ENCODE measurements at regions not wholly inside any gene's neighbourhood (a gene's known extent, or its start where the extent isn't known, plus 50 kb on each side); places are given as distances from the start of the nearest gene placed in this dataset.

- no peak overlapping the region for H3K14ac ChIP-seq (ENCODE audit: insufficient read length)
- no peak overlapping the region for H4K5ac ChIP-seq (ENCODE audit: insufficient read length, low read depth, low read length)
- H3K9ac ChIP-seq (replicated peaks in 1 of 4; ENCODE audit: extremely low read depth in 1 of 4, low read depth in 3 of 4, low read length in 3 of 4) = no peak overlapping the region
- H4K91ac ChIP-seq (replicated peaks; ENCODE audit: insufficient read length, low read length) = no peak overlapping the region
- no peak overlapping the region for H2AK5ac ChIP-seq (ENCODE audit: low read depth, low read length)
- no peaks in the 10 kb centered on the region for H4K20me1 ChIP-seq (replicated peaks in 1 of 2; ENCODE audit: control insufficient read depth in 1 of 2, insufficient read depth in 2 of 2, low read length in 2 of 2)
- H3K4me2 ChIP-seq (ENCODE audit: insufficient read depth in 1 of 2, low read depth in 2 of 2, low read length in 2 of 2) = no peak overlapping the region
- 93% methylated on average over 3 of the region's 3 CpGs; no CpG with 5 or more reads in 1 of the 2 experiments for WGBS, 2 experiments (ENCODE audit: extremely low coverage in 1 of 2, insufficient coverage in 1 of 2, insufficient read length in 1 of 2, insufficient replicate concordance in 2 of 2, low coverage in 1 of 2, low lambda C conversion rate in 2 of 2, missing lambda C conversion rate in 1 of 2)
- no peaks in the 10 kb centered on the region for H3K79me1 ChIP-seq (ENCODE audit: low read depth, low read length)
- H3K27ac ChIP-seq (ENCODE audit: low read depth, low read length) = no peak overlapping the region
- POLR2A ChIA-PET (ENCODE audit: partially characterized antibody) = interaction anchor here (0.6 kb wide), 1 partner anchor 1429 kb away, joined by 4 read pairs; no protein-coding TSS in a partner anchor
- H2BK120ac ChIP-seq (replicated peaks; ENCODE audit: low read depth, low read length) = no peak overlapping the region
- H2BK20ac ChIP-seq (ENCODE audit: low read length) = no peak overlapping the region
- H3K27me3 ChIP-seq (replicated peaks in 1 of 4; ENCODE audit: control insufficient read depth in 3 of 4, extremely low read depth in 1 of 4, insufficient read depth in 3 of 4, low read length in 3 of 4) = peaks cover 0 to 1% (median 0%) of the 10 kb centered on the region in 4 experiments; a peak in 2 of 7 replicates
- H3K4me3 ChIP-seq (ENCODE audit: extremely low read depth in 1 of 4, insufficient read depth in 2 of 4, low read depth in 3 of 4, low read length in 4 of 4) = no peak overlapping the region
- no peaks in the 10 kb centered on the region for H3K4me1 ChIP-seq (replicated peaks in 1 of 4; ENCODE audit: control insufficient read depth in 3 of 4, insufficient read depth in 4 of 4, low read length in 3 of 4)
- no peaks in the 10 kb centered on the region for H3K23me2 ChIP-seq (ENCODE audit: low read depth, low read length)
- H2BK12ac ChIP-seq (ENCODE audit: low read depth, low read length) = no peak overlapping the region
- H3K56ac ChIP-seq (replicated peaks; ENCODE audit: insufficient read length, low read depth, low read length) = no peak overlapping the region
- H3K36me3 ChIP-seq (ENCODE audit: control insufficient read depth in 2 of 4, insufficient read depth in 4 of 4, low read length in 3 of 4) = no peaks in the 10 kb centered on the region
- DNase-seq (ENCODE audit: low read depth in 1 of 2, low spot score in 2 of 2) (no peak), FAIRE-seq (no peak)
- H2AFZ ChIP-seq (ENCODE audit: low read length) = no peak overlapping the region; the same call in 1 of the 2 replicates
- no peak overlapping the region for H3K18ac ChIP-seq (ENCODE audit: extremely low read depth, low read length)
- H3K4ac ChIP-seq (replicated peaks; ENCODE audit: insufficient read length, low read depth, low read length) = no peak overlapping the region
- CTCF ChIA-PET (ENCODE audit: partially characterized antibody) = no interaction called here
- H2BK15ac ChIP-seq (ENCODE audit: low read length) = no peak overlapping the region
- H2BK5ac ChIP-seq (ENCODE audit: low read depth, low read length) = no peak overlapping the region
- no peaks in the 10 kb centered on the region for H3K79me2 ChIP-seq (ENCODE audit: control insufficient read depth in 1 of 2, insufficient read depth in 2 of 2, low read length in 2 of 2)
- H3K9me3 ChIP-seq (ENCODE audit: insufficient read depth in 2 of 2, low read depth in 1 of 2, low read length in 1 of 2) = no peaks in the 10 kb centered on the region
- no peak overlapping the region for H3K23ac ChIP-seq (ENCODE audit: insufficient read length)
- H4K8ac ChIP-seq (ENCODE audit: extremely low read depth, insufficient read depth, low read length) = no peak overlapping the region
- TF ChIP-seq POU5F1 (IDR thresholded peaks at IDR 0.05; ENCODE audit: low read depth, low read length) (no peak), ASH2L (IDR thresholded peaks at IDR 0.05; ENCODE audit: low read length) (no peak), RNF2 (IDR thresholded peaks at IDR 0.05; ENCODE audit: borderline replicate concordance, low read depth, low read length, missing control alignments, poor library complexity, severe bottlenecking) (no peak), RXRA (IDR thresholded peaks at IDR 0.05; ENCODE audit: insufficient read depth, low read depth, low read length) (no peak), POLR2AphosphoS5 (IDR thresholded peaks at IDR 0.05; ENCODE audit: low read depth, low read length) (no peak), SP2 (IDR thresholded peaks at IDR 0.05; ENCODE audit: low read length) (no peak), GTF2F1 (IDR thresholded peaks at IDR 0.05; ENCODE audit: borderline replicate concordance, low read depth, low read length) (no peak), RBBP5 (IDR thresholded peaks at IDR 0.05; ENCODE audit: borderline replicate concordance, low read depth, low read length) (no peak), CEBPB (IDR thresholded peaks at IDR 0.05; ENCODE audit: low read depth, low read length) (no peak), RAD21 (IDR thresholded peaks at IDR 0.05 in 1 of 2, conservative IDR thresholded peaks at IDR 0.05 in 1 of 2; ENCODE audit: low read depth in 2 of 2, low read length in 2 of 2) (no peak)
Measured at GRCh38 chr3:22216601-22217000, 465.6 kb upstream of the ZNF385D start.

All from H1 (cell line).